ENCODE measurements at regions not wholly inside any gene's neighbourhood (a gene's known extent, or its start where the extent isn't known, plus 50 kb on each side); places are given as distances from the start of the nearest gene placed in this dataset.

DNA sequence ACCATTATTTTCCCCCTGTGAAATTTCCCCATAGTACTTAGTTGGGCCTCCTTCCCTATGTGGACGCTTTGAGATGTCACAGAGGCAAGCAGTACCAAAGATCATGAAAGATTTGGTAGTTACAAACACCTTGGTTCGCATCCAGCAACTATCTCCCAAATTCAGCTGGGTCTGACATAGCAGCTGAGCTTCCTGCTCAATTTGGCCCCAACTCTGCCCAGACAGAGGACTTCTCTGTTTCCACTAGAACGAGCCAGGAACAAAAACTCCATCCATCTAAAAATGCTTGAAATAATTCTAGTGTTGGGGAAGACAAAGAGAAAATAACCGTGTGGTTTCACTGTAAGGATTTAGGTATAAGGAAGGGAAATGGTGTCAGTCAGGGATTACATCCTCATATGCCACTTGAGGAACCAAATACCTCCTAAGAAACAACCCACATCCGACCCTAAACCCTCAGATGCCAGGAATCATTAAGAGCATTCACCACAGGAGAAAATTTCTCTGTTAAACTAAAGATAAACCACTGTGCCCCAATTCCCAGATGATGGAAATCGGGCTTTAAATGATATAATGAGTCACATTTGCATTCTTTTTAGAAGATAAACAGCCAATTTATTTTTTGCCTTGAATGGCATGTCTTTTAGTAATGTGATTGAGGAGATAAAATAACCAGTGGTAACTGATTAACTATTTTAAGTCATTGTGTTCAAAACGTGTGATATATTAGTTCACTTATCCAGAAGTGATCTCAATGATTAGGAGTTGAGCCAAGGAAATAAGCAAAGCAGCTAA is 103.7 kb upstream of the IFNG-AS1 start:
- no peak for TF ChIP-seq SIN3A (IDR thresholded peaks at IDR 0.05; ENCODE audit: borderline replicate concordance, insufficient read depth, low read length)
- TF ChIP-seq, protein P1, sequence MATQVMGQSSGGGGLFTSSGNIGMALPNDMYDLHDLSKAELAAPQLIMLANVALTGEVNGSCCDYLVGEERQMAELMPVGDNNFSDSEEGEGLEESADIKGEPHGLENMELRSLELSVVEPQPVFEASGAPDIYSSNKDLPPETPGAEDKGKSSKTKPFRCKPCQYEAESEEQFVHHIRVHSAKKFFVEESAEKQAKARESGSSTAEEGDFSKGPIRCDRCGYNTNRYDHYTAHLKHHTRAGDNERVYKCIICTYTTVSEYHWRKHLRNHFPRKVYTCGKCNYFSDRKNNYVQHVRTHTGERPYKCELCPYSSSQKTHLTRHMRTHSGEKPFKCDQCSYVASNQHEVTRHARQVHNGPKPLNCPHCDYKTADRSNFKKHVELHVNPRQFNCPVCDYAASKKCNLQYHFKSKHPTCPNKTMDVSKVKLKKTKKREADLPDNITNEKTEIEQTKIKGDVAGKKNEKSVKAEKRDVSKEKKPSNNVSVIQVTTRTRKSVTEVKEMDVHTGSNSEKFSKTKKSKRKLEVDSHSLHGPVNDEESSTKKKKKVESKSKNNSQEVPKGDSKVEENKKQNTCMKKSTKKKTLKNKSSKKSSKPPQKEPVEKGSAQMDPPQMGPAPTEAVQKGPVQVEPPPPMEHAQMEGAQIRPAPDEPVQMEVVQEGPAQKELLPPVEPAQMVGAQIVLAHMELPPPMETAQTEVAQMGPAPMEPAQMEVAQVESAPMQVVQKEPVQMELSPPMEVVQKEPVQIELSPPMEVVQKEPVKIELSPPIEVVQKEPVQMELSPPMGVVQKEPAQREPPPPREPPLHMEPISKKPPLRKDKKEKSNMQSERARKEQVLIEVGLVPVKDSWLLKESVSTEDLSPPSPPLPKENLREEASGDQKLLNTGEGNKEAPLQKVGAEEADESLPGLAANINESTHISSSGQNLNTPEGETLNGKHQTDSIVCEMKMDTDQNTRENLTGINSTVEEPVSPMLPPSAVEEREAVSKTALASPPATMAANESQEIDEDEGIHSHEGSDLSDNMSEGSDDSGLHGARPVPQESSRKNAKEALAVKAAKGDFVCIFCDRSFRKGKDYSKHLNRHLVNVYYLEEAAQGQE (IDR thresholded peaks at IDR 0.05; ENCODE audit: insufficient read depth in 1 of 2, low read depth in 2 of 2, low read length in 2 of 2): no peak
